GM12878 (cell line): ENCODE measurements at regions not wholly inside any gene's neighbourhood (a gene's known extent, or its start where the extent isn't known, plus 50 kb on each side); places are given as distances from the start of the nearest gene placed in this dataset.

Source experiments
- ATAC-seq: fragments of 200-7000 bp; cut with Tn5 transposase; 3 replicates; pipeline ENCODE4 v1.9.1; 2020; ENCODE audit warnings: mild to moderate bottlenecking, moderate library complexity
- BruUV-seq: library from RNA; stranded (reverse); fragments of 400-500 nt; replicated peaks from 2 replicates; lab custom pipeline; 2021; lab: Mats Ljungman, UMichigan
- CTCF ChIA-PET: fragments of 300-600 bp; sonication (Branson Sonifier 250); formaldehyde crosslinking; extraction: SDS; loops from one replicate; lab custom pipeline; 2021; ENCODE audit warnings: inconsistent platforms; lab: Yijun Ruan, JAX
- POLR2A ChIA-PET: fragments of 350-600 bp; formaldehyde crosslinking; extraction: SDS; loops from one replicate; lab custom pipeline; 2021; ENCODE audit warnings: inconsistent platforms; lab: Charles Lee
- RAD21 ChIA-PET: fragments of 300-600 bp; sonication (Branson Sonifier 250); formaldehyde crosslinking; loops from one replicate; lab custom pipeline; 2023; ENCODE audit warnings: antibody characterized with exemption; ENCODE audit not compliant: unreplicated experiment; lab: Charles Lee
- SMC1A ChIA-PET: fragments of 300-600 bp; sonication (Branson Sonifier 250); formaldehyde crosslinking; loops from one replicate; lab custom pipeline; 2023; ENCODE audit not compliant: unreplicated experiment, uncharacterized antibody; lab: Charles Lee
- DNase-seq: peaks from one replicate; pipeline ENCODE4 v3.0.0-alpha.2; 2011; ENCODE audit warnings: low read depth, low spot score
- FAIRE-seq: peaks from 3 replicates; lab custom pipeline; 2011; peaks lifted over from hg19 to GRCh38; lab: Jason Lieb, UNC
- H2AFZ ChIP-seq: 2 replicates; pipeline ENCODE4 v1.6.0; 2011; ENCODE audit warnings: low read depth, low read length, control low read depth; ENCODE audit not compliant: control insufficient read depth
- H3K27ac ChIP-seq: 2 replicates; pipeline ENCODE4 v1.5.1; 2011; ENCODE audit warnings: control low read depth; ENCODE audit not compliant: control insufficient read depth, insufficient read depth
- H3K27me3 ChIP-seq, 2 experiments: replicated peaks in 1 of 2; 2 replicates each; pipeline versions ENCODE4 v1.6.0 to v1.6.1; 2011; ENCODE audit warnings: low read length in 1 of 2; ENCODE audit not compliant: control insufficient read depth in 2 of 2, insufficient read depth in 2 of 2
- H3K36me3 ChIP-seq, 2 experiments: 2 replicates each; pipeline ENCODE4 v1.5.1; 2011; ENCODE audit warnings: low read length in 1 of 2; ENCODE audit not compliant: control insufficient read depth in 2 of 2, insufficient read depth in 2 of 2
- H3K4me1 ChIP-seq: 2 replicates; pipeline ENCODE4 v1.6.1; 2011; ENCODE audit warnings: mild to moderate bottlenecking, low read length, moderate library complexity, mixed read lengths; ENCODE audit not compliant: control insufficient read depth, insufficient read depth
- H3K4me2 ChIP-seq: 2 replicates; pipeline ENCODE4 v1.6.0; 2011; ENCODE audit warnings: control low read depth; ENCODE audit not compliant: control insufficient read depth, insufficient read depth
- H3K4me3 ChIP-seq: fragments of 200-600 bp; sonication (generic); 2 replicates; pipeline ENCODE4 v1.5.1; 2016
- H3K79me2 ChIP-seq: 2 replicates; pipeline ENCODE4 v1.6.0; 2011; ENCODE audit warnings: low read length; ENCODE audit not compliant: control insufficient read depth, insufficient read depth
- H3K9ac ChIP-seq: 2 replicates; pipeline ENCODE4 v1.8.0; 2011; ENCODE audit warnings: low read length, control low read depth, mixed read lengths; ENCODE audit not compliant: control insufficient read depth, insufficient read depth
- H3K9me3 ChIP-seq: replicated peaks from 3 replicates; pipeline ENCODE4 v1.5.1; 2011; ENCODE audit warnings: mild to moderate bottlenecking, low read length; ENCODE audit not compliant: control insufficient read depth, insufficient read depth
- H4K20me1 ChIP-seq: 2 replicates; pipeline ENCODE4 v1.6.0; 2011; ENCODE audit not compliant: control insufficient read depth, insufficient read depth
- BHLHE40 ChIP-seq, 2 experiments: fragments of 450-650 bp in 1 of 2; IDR thresholded peaks; 2 replicates each; pipeline ENCODE4 v1.6.1; 2011 to 2017; ENCODE audit warnings: low read depth in 2 of 2, borderline replicate concordance in 1 of 2, improper control_type of control experiment in 1 of 2, low read length in 1 of 2, mild to moderate bottlenecking in 1 of 2
- E2F8 ChIP-seq: fragments of 450-650 bp; IDR thresholded peaks from 2 replicates; pipeline ENCODE4 v1.6.1; 2018; ENCODE audit warnings: mild to moderate bottlenecking, low read depth, moderate library complexity; ENCODE audit not compliant: partially characterized antibody
- FOXM1 ChIP-seq: IDR thresholded peaks from 2 replicates; pipeline ENCODE4 v1.6.1; 2012; ENCODE audit warnings: low read depth, mild to moderate bottlenecking, inconsistent platforms, low read length, moderate library complexity
- IKZF2 ChIP-seq, 2 experiments: fragments of 450-650 bp; IDR thresholded peaks; 2 replicates each; pipeline ENCODE4 v1.6.1; 2017; ENCODE audit warnings: mild to moderate bottlenecking in 2 of 2, moderate library complexity in 2 of 2
- KAT2A ChIP-seq: conservative IDR thresholded peaks from 2 replicates; pipeline ENCODE4 v1.6.1; 2011; ENCODE audit warnings: low read depth, low read length; ENCODE audit not compliant: control insufficient read depth
- MTA3 ChIP-seq: IDR thresholded peaks from 2 replicates; pipeline ENCODE4 v1.6.1; 2012; ENCODE audit warnings: low read length, inconsistent platforms, borderline replicate concordance
- NFYA ChIP-seq: IDR thresholded peaks from 2 replicates; pipeline ENCODE4 v1.6.1; 2011; ENCODE audit warnings: low read depth, mild to moderate bottlenecking, low read length, improper control_type of control experiment, borderline replicate concordance
- POLR2A ChIP-seq: IDR thresholded peaks from 2 replicates; pipeline ENCODE4 v1.6.1; 2011; ENCODE audit warnings: low read depth, mild to moderate bottlenecking, low read length
- SIX5 ChIP-seq: IDR thresholded peaks from 2 replicates; pipeline ENCODE4 v1.6.1; 2011; ENCODE audit warnings: mild to moderate bottlenecking, low read depth, low read length, moderate library complexity; ENCODE audit not compliant: severe bottlenecking
- SPI1 ChIP-seq: IDR thresholded peaks from 2 replicates; pipeline ENCODE4 v1.6.1; 2011; ENCODE audit warnings: low read depth, mild to moderate bottlenecking, low read length, moderate library complexity, borderline replicate concordance; ENCODE audit not compliant: insufficient read depth
- SREBF1 ChIP-seq: IDR thresholded peaks from 2 replicates; pipeline ENCODE4 v1.6.1; 2012; ENCODE audit warnings: mild to moderate bottlenecking, low read length
- SUPT20H ChIP-seq: IDR thresholded peaks from 2 replicates; pipeline ENCODE4 v1.6.1; 2011; ENCODE audit warnings: low read depth, mild to moderate bottlenecking, low read length, moderate library complexity, borderline replicate concordance; ENCODE audit not compliant: control insufficient read depth
- TAF1 ChIP-seq: IDR thresholded peaks from 2 replicates; pipeline ENCODE4 v1.6.1; 2011; ENCODE audit warnings: mild to moderate bottlenecking, low read depth, low read length, borderline replicate concordance
- TCF3 ChIP-seq: IDR thresholded peaks from 2 replicates; pipeline ENCODE4 v1.6.1; 2012; ENCODE audit warnings: low read depth, mild to moderate bottlenecking, low read length, borderline replicate concordance; ENCODE audit not compliant: insufficient read depth
- USF2 ChIP-seq: IDR thresholded peaks from 2 replicates; pipeline ENCODE4 v1.6.1; 2011; ENCODE audit warnings: low read depth, low read length, improper control_type of control experiment, borderline replicate concordance
- ZBTB40 ChIP-seq: fragments of 450-650 bp; IDR thresholded peaks from 2 replicates; pipeline ENCODE4 v1.6.1; 2016; ENCODE audit warnings: mild to moderate bottlenecking, moderate library complexity, borderline replicate concordance
- WGBS: methylation state at CpG from one replicate; pipeline ENCODE4 v1.1.6; 2016; ENCODE audit warnings: low lambda C conversion rate; ENCODE audit not compliant: insufficient replicate concordance, insufficient coverage; ENCODE audit errors: missing lambda C conversion rate; 5-methylcytosine and 5-hydroxymethylcytosine counted together
- in situ Hi-C: fragments of 300-500 bp; cut with MboI; formaldehyde crosslinking; loops from 9 replicates; pipeline ENCODE4 v1.14.3; 2018; ENCODE audit warnings: mixed read lengths
- intact Hi-C: fragments of 100-400 bp; cut with micrococcal nuclease; formaldehyde crosslinking; loops from one replicate; pipeline ENCODE4 v1.14.2; 2022; ENCODE audit not compliant: unreplicated experiment

- intact Hi-C loops (no loop called here), in situ Hi-C loops (no loop called here)
- Histone ChIP-seq H3K27ac (no peak overlapping the region), H3K4me3 (no peak overlapping the region), H3K4me1 (no peaks in the 10 kb centered on the region), H2AFZ (no peak overlapping the region), H3K9me3 (no peaks in the 10 kb centered on the region; the same call in 2 of the 3 replicates), H3K9ac (no peak overlapping the region), H3K4me2 (no peak overlapping the region), H3K27me3 (peaks cover 0 to 3% of the 10 kb centered on the region in 2 experiments; a peak in 1 of 4 replicates), H3K36me3 (no peaks in the 10 kb centered on the region), H4K20me1 (no peaks in the 10 kb centered on the region), H3K79me2 (no peaks in the 10 kb centered on the region)
- WGBS: 83% methylated on average over 1 of the region's 1 CpG
- SMC1A ChIA-PET: interaction anchor here (1.1 to 2.6 kb wide), 4 partner anchors 9 to 178 kb away, joined by 3 to 11 read pairs (median 7); no protein-coding TSS in a partner anchor
- no peak for ATAC-seq
- RAD21 ChIA-PET: no interaction called here
- POLR2A ChIA-PET: no interaction called here
- no peak for FAIRE-seq
- DNase-seq: no peak
- CTCF ChIA-PET: interaction anchor here (1.8 kb wide), 1 partner anchor 178 kb away, joined by 7 read pairs; no protein-coding TSS in a partner anchor
- BruUV-seq: no TSS peak
- no peak for TF ChIP-seq E2F8
- no peak for TF ChIP-seq MTA3
- TF ChIP-seq USF2: no peak
- TF ChIP-seq SUPT20H: no peak
- no peak for TF ChIP-seq SREBF1
- no peak for TF ChIP-seq IKZF2 (IDR thresholded peaks at IDR 0.05)
- TF ChIP-seq SIX5: no peak
- TF ChIP-seq NFYA: no peak
- TF ChIP-seq SPI1: no peak
- TF ChIP-seq TCF3: no peak
- TF ChIP-seq KAT2A: no peak
- no peak for TF ChIP-seq FOXM1
- TF ChIP-seq TAF1: no peak
- no peak for TF ChIP-seq BHLHE40 (IDR thresholded peaks at IDR 0.05; ENCODE audit: borderline replicate concordance in 1 of 2, low read depth in 2 of 2, low read length in 1 of 2)
- TF ChIP-seq ZBTB40: no peak
- no peak for TF ChIP-seq POLR2A
These were observed 119.7 kb upstream of the RAD23B start for GRCh38 chr9:107163370-107163769.
